Nephron (organoid): ENCODE measurements at regions not wholly inside any gene's neighbourhood (a gene's known extent, or its start where the extent isn't known, plus 50 kb on each side); places are given as distances from the start of the nearest gene placed in this dataset.

Experiments
- H3K27ac Mint-ChIP-seq, 3 experiments: 2 replicates each; pipeline ENCODE4 v1.8.0; 2020; ENCODE audit warnings: mixed read lengths in 3 of 3, mild to moderate bottlenecking in 2 of 3, moderate library complexity in 1 of 3
- H3K27me3 Mint-ChIP-seq: 2 replicates; pipeline ENCODE4 v1.8.0; 2021; ENCODE audit warnings: low read depth, mild to moderate bottlenecking, moderate library complexity, mixed read lengths
- H3K36me3 Mint-ChIP-seq: 2 replicates; pipeline ENCODE4 v1.8.0; 2020; ENCODE audit warnings: low read depth, mixed read lengths
- H3K4me1 Mint-ChIP-seq: 2 replicates; pipeline ENCODE4 v1.8.0; 2020; ENCODE audit warnings: mixed read lengths
- H3K4me3 Mint-ChIP-seq, 3 experiments: 2 replicates each; pipeline ENCODE4 v1.8.0; 2020; ENCODE audit warnings: mild to moderate bottlenecking in 3 of 3, mixed read lengths in 3 of 3, moderate library complexity in 2 of 3
- H3K9me3 Mint-ChIP-seq: 2 replicates; pipeline ENCODE4 v1.8.0; 2020; ENCODE audit warnings: mixed read lengths
- TF ChIP-seq, protein P1 (sequence below), 3 experiments: fragments of 200-600 bp; sonication (generic); IDR thresholded peaks; one replicate each; pipeline ENCODE4 v1.5.0; 2021; ENCODE audit warnings: antibody characterized with exemption in 3 of 3; ENCODE audit not compliant: unreplicated experiment in 3 of 3

DNA sequence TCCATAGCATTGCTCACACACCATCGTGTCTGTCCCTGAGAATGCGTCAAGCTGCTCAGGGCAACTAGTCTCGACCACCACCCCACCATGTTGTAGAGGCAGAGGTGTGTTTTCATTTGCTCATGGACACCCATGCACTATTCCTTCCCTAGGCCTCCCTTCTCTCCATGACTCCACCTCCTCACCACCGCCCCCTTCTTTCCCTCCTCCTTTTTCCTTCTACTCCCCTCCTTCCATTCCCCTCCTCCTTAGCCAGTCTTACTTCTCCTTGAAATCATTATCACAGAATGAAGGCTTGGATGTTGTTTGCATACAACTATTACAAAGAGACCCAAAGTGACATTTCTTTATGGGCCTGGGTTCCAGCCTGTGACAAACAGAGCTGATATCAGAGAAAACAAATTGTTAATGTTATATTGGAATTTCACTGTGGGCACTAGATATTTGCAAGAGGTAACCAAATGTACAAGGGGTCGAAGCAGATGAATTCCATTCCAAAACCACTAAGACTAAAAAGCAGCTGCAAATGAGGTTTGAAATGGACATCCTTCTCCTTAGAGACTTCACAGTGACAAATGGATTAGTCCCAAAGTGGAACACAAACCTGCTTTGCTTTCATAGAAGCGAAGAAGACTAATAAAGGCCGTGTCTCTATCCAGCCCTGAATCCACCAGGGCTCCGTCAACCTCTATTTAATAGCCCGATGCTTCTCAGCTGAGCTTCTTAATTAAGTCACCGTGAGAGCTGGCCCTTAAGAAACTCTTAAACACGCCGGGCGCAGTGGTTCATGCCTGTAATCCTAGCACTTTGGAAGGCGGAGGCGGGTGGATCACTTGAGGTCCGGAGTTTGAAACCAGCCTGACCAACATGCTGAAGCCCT, 275.8 kb upstream of the SULF2 start:
- H3K4me1 Mint-ChIP-seq: peaks cover 25% of the 10 kb centered on the region
- TF ChIP-seq, protein P1, sequence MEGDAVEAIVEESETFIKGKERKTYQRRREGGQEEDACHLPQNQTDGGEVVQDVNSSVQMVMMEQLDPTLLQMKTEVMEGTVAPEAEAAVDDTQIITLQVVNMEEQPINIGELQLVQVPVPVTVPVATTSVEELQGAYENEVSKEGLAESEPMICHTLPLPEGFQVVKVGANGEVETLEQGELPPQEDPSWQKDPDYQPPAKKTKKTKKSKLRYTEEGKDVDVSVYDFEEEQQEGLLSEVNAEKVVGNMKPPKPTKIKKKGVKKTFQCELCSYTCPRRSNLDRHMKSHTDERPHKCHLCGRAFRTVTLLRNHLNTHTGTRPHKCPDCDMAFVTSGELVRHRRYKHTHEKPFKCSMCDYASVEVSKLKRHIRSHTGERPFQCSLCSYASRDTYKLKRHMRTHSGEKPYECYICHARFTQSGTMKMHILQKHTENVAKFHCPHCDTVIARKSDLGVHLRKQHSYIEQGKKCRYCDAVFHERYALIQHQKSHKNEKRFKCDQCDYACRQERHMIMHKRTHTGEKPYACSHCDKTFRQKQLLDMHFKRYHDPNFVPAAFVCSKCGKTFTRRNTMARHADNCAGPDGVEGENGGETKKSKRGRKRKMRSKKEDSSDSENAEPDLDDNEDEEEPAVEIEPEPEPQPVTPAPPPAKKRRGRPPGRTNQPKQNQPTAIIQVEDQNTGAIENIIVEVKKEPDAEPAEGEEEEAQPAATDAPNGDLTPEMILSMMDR (IDR thresholded peaks at IDR 0.05; ENCODE audit: unreplicated experiment in 3 of 3): no peak
- peaks cover 3% of the 10 kb centered on the region for H3K27me3 Mint-ChIP-seq
- H3K9me3 Mint-ChIP-seq: peaks cover 10% of the 10 kb centered on the region
- no peak overlapping the region for H3K27ac Mint-ChIP-seq
- no peak overlapping the region for H3K4me3 Mint-ChIP-seq
- peaks cover 3% of the 10 kb centered on the region for H3K36me3 Mint-ChIP-seq

DNA sequence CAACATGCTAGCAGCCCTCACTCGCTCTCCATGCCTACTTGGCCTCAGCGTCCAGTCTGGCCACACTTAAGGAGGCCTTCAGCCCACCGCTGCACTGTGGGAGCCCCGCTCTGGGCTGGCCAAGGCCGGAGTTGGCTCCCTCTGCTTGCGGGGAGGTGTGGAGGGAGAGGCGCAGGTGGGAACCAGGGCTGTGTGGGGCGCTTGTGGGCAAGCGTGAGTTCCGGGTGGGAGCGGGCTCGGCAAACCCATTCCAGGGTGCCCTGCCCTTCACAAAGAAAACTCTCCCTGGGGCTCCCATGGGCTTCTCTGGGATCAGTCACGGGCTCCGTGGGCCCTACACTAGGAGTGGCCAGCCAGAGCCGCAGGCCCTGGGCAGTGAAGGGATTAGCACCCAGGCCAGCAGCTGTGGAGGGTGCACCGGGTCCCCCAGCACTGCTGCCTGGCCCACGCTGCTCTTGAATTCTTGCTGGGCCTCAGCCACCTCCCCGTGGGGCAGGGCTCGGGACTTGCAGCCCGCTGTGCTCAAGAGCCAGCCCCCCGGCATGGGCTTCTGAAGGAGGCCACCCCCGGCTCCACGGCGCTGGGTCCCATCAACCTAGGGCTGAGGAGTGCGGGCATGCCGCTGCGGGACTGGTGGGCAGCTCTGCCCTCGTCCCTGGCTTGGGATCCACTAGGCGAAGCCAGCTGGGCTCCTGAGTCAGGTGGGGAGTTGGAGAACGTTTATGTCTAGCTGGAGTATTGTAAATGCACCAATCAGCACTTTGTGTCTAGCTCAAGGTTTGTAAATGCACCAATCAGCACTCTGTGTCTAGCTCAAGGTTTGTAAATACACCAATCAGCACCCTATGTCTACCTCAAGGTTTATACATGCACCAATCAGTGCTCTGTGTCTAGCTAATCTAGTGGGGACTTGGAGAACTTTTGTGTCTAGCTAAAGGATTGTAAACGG, 273.6 kb upstream of the SULF2 start:
- no peak overlapping the region for H3K27ac Mint-ChIP-seq

DNA sequence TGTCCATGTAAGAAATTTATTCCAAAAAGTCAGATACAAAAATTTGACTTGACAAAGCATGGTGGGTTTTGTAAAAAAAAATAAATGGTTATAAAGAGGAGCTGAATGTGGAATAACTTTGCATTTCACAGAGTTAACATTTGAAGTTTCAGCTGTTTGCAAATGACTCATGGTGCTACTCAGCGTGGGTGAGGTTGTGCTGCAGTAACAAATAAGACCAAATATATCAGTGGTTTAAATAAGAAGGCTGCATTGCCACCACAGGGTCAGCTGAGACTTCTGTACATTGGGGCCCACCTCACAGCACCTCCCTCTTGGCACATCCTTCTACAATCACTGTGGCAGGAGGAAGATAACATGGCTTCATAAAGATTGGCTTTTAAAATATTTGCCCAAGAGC, 272.5 kb upstream of the SULF2 start:
- TF ChIP-seq, protein P1 (IDR thresholded peaks at IDR 0.05; ENCODE audit: unreplicated experiment in 3 of 3): no peak
- peaks cover 15% of the 10 kb centered on the region for H3K9me3 Mint-ChIP-seq
- H3K4me3 Mint-ChIP-seq: no peak overlapping the region
- peaks cover 3% of the 10 kb centered on the region for H3K36me3 Mint-ChIP-seq
- H3K27me3 Mint-ChIP-seq: peaks cover 7% of the 10 kb centered on the region
- peaks cover 22% of the 10 kb centered on the region for H3K4me1 Mint-ChIP-seq
- H3K27ac Mint-ChIP-seq: no peak overlapping the region

More for the DNA sequence above, 273.6 kb upstream of the SULF2 start:
- TF ChIP-seq, protein P1 (IDR thresholded peaks at IDR 0.05; ENCODE audit: unreplicated experiment in 3 of 3): no peak
- no peak overlapping the region for H3K4me3 Mint-ChIP-seq
- peaks cover 3% of the 10 kb centered on the region for H3K36me3 Mint-ChIP-seq
- peaks cover 7% of the 10 kb centered on the region for H3K27me3 Mint-ChIP-seq
- H3K9me3 Mint-ChIP-seq: peaks cover 15% of the 10 kb centered on the region
- H3K4me1 Mint-ChIP-seq: peaks cover 21% of the 10 kb centered on the region

DNA sequence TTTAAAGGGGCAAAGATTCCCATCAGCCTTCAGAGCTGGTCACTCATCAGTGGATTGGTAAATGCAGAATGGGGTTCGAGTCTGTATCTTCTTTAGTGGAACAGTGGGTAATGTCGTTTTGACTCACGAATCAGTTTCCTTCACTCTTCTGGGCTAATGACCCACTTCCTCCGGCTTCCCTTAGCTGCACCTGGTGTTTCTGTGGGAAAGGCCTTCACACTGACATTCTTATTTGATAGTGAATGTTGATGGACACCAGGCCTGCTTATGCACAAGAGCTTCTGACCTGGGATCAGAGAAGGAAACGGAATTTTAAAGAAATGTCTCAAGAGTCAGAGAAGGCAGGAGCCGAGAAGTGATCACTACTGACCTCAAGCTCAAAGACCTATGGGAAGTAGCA, 272.0 kb upstream of the SULF2 start:
- Mint-ChIP-seq H3K4me1 (peaks cover 27% of the 10 kb centered on the region), H3K27ac (no peak overlapping the region), H3K4me3 (no peak overlapping the region), H3K36me3 (peaks cover 3% of the 10 kb centered on the region), H3K9me3 (peaks cover 15% of the 10 kb centered on the region), H3K27me3 (peaks cover 7% of the 10 kb centered on the region)
- TF ChIP-seq, protein P1 (IDR thresholded peaks at IDR 0.05; ENCODE audit: unreplicated experiment in 3 of 3): no peak

DNA sequence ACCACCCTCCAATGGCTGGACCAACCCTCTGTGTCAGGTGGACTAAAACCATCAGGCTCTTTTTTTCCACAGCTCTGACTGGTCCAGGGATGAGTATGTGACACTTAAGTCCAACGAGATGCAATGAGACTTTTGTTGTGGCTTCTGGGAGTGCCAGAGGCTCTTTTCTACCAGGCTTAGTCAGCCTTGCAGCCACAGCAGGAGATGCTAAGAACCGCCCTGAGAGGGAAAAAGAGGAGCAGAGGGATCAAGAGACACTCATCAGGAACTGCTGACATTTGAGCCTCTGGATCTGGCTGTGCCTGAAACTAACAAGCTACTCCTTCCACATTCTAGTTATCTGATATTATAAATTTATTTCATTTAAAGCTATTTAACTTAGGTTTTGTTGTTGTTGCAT, 270.9 kb upstream of the SULF2 start:
- H3K4me1 Mint-ChIP-seq: peaks cover 34% of the 10 kb centered on the region
- no peak overlapping the region for H3K27ac Mint-ChIP-seq
- H3K9me3 Mint-ChIP-seq: peaks cover 18% of the 10 kb centered on the region
- no peak overlapping the region for H3K4me3 Mint-ChIP-seq
- H3K27me3 Mint-ChIP-seq: peaks cover 7% of the 10 kb centered on the region
- TF ChIP-seq, protein P1 (IDR thresholded peaks at IDR 0.05; ENCODE audit: unreplicated experiment in 3 of 3): no peak
- peaks cover 3% of the 10 kb centered on the region for H3K36me3 Mint-ChIP-seq
